ENCODE measurements at regions not wholly inside any gene's neighbourhood (a gene's known extent, or its start where the extent isn't known, plus 50 kb on each side); places are given as distances from the start of the nearest gene placed in this dataset.

DNA sequence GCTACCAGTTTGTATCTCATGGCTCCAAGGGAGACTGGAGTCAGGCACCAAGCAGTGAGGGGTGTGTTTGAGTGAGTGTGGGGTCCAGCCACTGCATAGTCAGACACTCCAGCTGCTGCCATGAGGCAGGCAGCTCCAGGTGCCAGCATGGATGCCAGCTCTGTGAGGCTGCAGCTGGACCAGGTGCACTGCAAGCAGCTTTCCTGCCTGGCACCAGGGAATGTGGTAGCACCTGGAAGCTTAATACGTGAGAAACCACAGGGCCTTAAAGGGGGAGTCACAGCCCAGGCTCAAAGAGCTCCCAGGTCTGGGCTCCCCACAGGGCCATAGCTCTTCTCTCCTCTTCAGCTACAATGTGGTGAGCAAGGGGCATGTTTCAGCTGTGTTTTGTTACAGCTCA lies 817.8 kb upstream of the LUZP2 start:
- DNase-seq (ENCODE audit: low read depth in 6 of 9, low spot score in 9 of 9): no peak
- Histone ChIP-seq H3K27ac (ENCODE audit: low read depth in 1 of 2, low read length in 1 of 2) (no peak overlapping the region), H3K9me3 (ENCODE audit: control insufficient read depth in 2 of 2, insufficient read depth in 1 of 2, low read length in 1 of 2) (no peaks in the 10 kb centered on the region), H3K4me1 (ENCODE audit: control insufficient read depth in 2 of 2, insufficient read depth in 2 of 2, low read length in 2 of 2) (no peaks in the 10 kb centered on the region), H3K4me3 (ENCODE audit: low read length in 2 of 2) (no peak overlapping the region), H3K27me3 (ENCODE audit: control insufficient read depth in 2 of 2, insufficient read depth in 1 of 2, low read length in 1 of 2) (no peaks in the 10 kb centered on the region), H3K36me3 (ENCODE audit: control insufficient read depth in 2 of 2, insufficient read depth in 2 of 2, low read length in 1 of 2) (no peaks in the 10 kb centered on the region)
- WGBS: 13% methylated on average over 1 of the region's 1 CpG

GRCh38 chr11:23679981-23680380 lies 816.9 kb upstream of the LUZP2 start:
- DNase-seq (ENCODE audit: low read depth in 6 of 9, low spot score in 9 of 9): no peak
- Histone ChIP-seq H3K36me3 (ENCODE audit: control insufficient read depth in 2 of 2, insufficient read depth in 2 of 2, low read length in 1 of 2) (no peaks in the 10 kb centered on the region), H3K9me3 (ENCODE audit: control insufficient read depth in 2 of 2, insufficient read depth in 1 of 2, low read length in 1 of 2) (no peaks in the 10 kb centered on the region), H3K27me3 (ENCODE audit: control insufficient read depth in 2 of 2, insufficient read depth in 1 of 2, low read length in 1 of 2) (no peaks in the 10 kb centered on the region), H3K4me3 (ENCODE audit: low read length in 2 of 2) (no peak overlapping the region), H3K4me1 (ENCODE audit: control insufficient read depth in 2 of 2, insufficient read depth in 2 of 2, low read length in 2 of 2) (no peaks in the 10 kb centered on the region), H3K27ac (ENCODE audit: low read depth in 1 of 2, low read length in 1 of 2) (no peak overlapping the region)
- 95% methylated on average over 10 of the region's 10 CpGs for WGBS

- no peaks in the 10 kb centered on the region for H3K36me3 ChIP-seq (ENCODE audit: control insufficient read depth in 2 of 2, insufficient read depth in 2 of 2, low read length in 1 of 2)
- H3K4me3 ChIP-seq (ENCODE audit: low read length in 2 of 2): no peak overlapping the region
- 98% methylated on average over 20 of the region's 20 CpGs for WGBS
- H3K9me3 ChIP-seq (ENCODE audit: control insufficient read depth in 2 of 2, insufficient read depth in 1 of 2, low read length in 1 of 2): no peaks in the 10 kb centered on the region
- H3K27me3 ChIP-seq (ENCODE audit: control insufficient read depth in 2 of 2, insufficient read depth in 1 of 2, low read length in 1 of 2): no peaks in the 10 kb centered on the region
- no peaks in the 10 kb centered on the region for H3K4me1 ChIP-seq (ENCODE audit: control insufficient read depth in 2 of 2, insufficient read depth in 2 of 2, low read length in 2 of 2)
- H3K27ac ChIP-seq (ENCODE audit: low read depth in 1 of 2, low read length in 1 of 2): no peak overlapping the region
- no peak for DNase-seq (ENCODE audit: low read depth in 6 of 9, low spot score in 9 of 9)
Measured at GRCh38 chr11:23680488-23681230, 816.2 kb upstream of the LUZP2 start.

GRCh38 chr11:23684701-23685100 lies 812.2 kb upstream of the LUZP2 start:
- DNase-seq (ENCODE audit: low read depth in 6 of 9, low spot score in 9 of 9): no peak
- no peaks in the 10 kb centered on the region for H3K9me3 ChIP-seq (ENCODE audit: control insufficient read depth in 2 of 2, insufficient read depth in 1 of 2, low read length in 1 of 2)
- 85% methylated on average over 2 of the region's 2 CpGs for WGBS
- H3K36me3 ChIP-seq (ENCODE audit: control insufficient read depth in 2 of 2, insufficient read depth in 2 of 2, low read length in 1 of 2): no peaks in the 10 kb centered on the region
- H3K27me3 ChIP-seq (ENCODE audit: control insufficient read depth in 2 of 2, insufficient read depth in 1 of 2, low read length in 1 of 2): no peaks in the 10 kb centered on the region
- no peak overlapping the region for H3K4me3 ChIP-seq (ENCODE audit: low read length in 2 of 2)
- no peaks in the 10 kb centered on the region for H3K4me1 ChIP-seq (ENCODE audit: control insufficient read depth in 2 of 2, insufficient read depth in 2 of 2, low read length in 2 of 2)
- no peak overlapping the region for H3K27ac ChIP-seq (ENCODE audit: low read depth in 1 of 2, low read length in 1 of 2)

DNA sequence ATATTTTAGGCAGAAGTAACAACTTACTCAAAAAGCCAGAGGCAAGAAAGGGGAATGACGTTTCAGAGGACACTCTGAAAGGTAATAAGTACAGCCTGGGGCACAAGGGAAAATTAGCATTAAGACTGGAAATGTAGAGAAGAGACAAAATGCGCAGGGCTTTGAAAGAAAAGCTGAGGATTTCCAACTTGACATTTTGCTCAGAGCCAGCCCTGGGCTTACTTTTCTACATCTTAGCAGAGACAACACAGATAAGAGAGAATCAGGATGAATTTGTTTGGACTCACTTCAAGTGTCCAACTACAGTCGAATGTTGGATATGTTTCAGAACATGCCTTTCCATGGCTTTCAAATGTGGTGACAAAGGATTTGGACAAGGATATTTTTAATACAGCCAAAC lies 808.9 kb upstream of the LUZP2 start:
- Histone ChIP-seq H3K27me3 (ENCODE audit: control insufficient read depth in 2 of 2, insufficient read depth in 1 of 2, low read length in 1 of 2) (no peaks in the 10 kb centered on the region), H3K4me1 (ENCODE audit: control insufficient read depth in 2 of 2, insufficient read depth in 2 of 2, low read length in 2 of 2) (no peaks in the 10 kb centered on the region), H3K9me3 (ENCODE audit: control insufficient read depth in 2 of 2, insufficient read depth in 1 of 2, low read length in 1 of 2) (no peaks in the 10 kb centered on the region), H3K27ac (ENCODE audit: low read depth in 1 of 2, low read length in 1 of 2) (no peak overlapping the region), H3K36me3 (ENCODE audit: control insufficient read depth in 2 of 2, insufficient read depth in 2 of 2, low read length in 1 of 2) (no peaks in the 10 kb centered on the region), H3K4me3 (ENCODE audit: low read length in 2 of 2) (no peak overlapping the region)
- DNase-seq (ENCODE audit: low read depth in 6 of 9, low spot score in 9 of 9): no peak
- 94% methylated on average over 3 of the region's 3 CpGs for WGBS

DNA sequence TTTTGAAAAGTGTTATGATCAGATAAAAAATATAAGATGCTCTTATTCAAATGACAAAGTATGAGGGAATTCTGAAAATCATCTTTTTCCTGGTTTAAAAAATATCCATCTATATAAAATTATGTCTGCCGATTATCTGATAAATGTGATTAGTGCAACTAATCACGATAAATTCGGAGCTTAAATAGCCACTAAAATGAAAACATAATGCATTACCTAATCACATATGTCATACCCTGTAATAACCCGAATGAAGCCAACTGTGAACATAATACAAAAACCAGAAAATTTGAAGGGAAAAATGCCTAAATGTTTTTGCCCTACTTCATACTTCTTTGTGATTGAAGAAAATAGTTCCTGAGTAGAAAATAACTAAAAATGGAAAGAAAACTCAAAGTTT lies 808.4 kb upstream of the LUZP2 start:
- Histone ChIP-seq H3K27ac (ENCODE audit: low read depth in 1 of 2, low read length in 1 of 2) (no peak overlapping the region), H3K36me3 (ENCODE audit: control insufficient read depth in 2 of 2, insufficient read depth in 2 of 2, low read length in 1 of 2) (no peaks in the 10 kb centered on the region), H3K4me1 (ENCODE audit: control insufficient read depth in 2 of 2, insufficient read depth in 2 of 2, low read length in 2 of 2) (no peaks in the 10 kb centered on the region), H3K9me3 (ENCODE audit: control insufficient read depth in 2 of 2, insufficient read depth in 1 of 2, low read length in 1 of 2) (no peaks in the 10 kb centered on the region), H3K27me3 (ENCODE audit: control insufficient read depth in 2 of 2, insufficient read depth in 1 of 2, low read length in 1 of 2) (no peaks in the 10 kb centered on the region), H3K4me3 (ENCODE audit: low read length in 2 of 2) (no peak overlapping the region)
- WGBS: 95% methylated on average over 4 of the region's 4 CpGs
- DNase-seq (ENCODE audit: low read depth in 6 of 9, low spot score in 9 of 9): no peak

DNA sequence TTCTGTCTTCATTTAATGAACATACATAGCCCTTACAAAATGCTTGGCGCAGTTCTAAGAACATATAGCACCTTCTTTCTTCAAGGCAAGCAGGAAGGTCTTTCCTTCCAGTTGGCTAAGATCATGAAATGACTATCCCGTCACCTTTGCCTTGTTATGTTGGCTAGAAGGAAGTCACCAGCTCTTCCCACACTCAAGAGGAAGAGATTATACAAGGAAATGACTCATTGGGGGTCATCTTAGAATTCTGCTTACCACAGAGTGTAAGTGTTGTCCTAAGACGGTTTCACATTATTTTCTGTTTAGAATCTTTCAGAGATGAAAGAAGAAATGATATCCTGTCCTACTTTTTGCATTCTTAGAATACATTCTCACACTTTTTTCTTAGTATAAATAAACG lies 808.0 kb upstream of the LUZP2 start:
- WGBS: 85% methylated on average over 4 of the region's 4 CpGs
- Histone ChIP-seq H3K27ac (ENCODE audit: low read depth in 1 of 2, low read length in 1 of 2) (no peak overlapping the region), H3K36me3 (ENCODE audit: control insufficient read depth in 2 of 2, insufficient read depth in 2 of 2, low read length in 1 of 2) (no peaks in the 10 kb centered on the region), H3K9me3 (ENCODE audit: control insufficient read depth in 2 of 2, insufficient read depth in 1 of 2, low read length in 1 of 2) (no peaks in the 10 kb centered on the region), H3K4me1 (ENCODE audit: control insufficient read depth in 2 of 2, insufficient read depth in 2 of 2, low read length in 2 of 2) (no peaks in the 10 kb centered on the region), H3K4me3 (ENCODE audit: low read length in 2 of 2) (no peak overlapping the region), H3K27me3 (ENCODE audit: control insufficient read depth in 2 of 2, insufficient read depth in 1 of 2, low read length in 1 of 2) (no peaks in the 10 kb centered on the region)
- no peak for DNase-seq (ENCODE audit: low read depth in 6 of 9, low spot score in 9 of 9)

- Histone ChIP-seq H3K9me3 (ENCODE audit: control insufficient read depth in 2 of 2, insufficient read depth in 1 of 2, low read length in 1 of 2) (no peaks in the 10 kb centered on the region), H3K27me3 (ENCODE audit: control insufficient read depth in 2 of 2, insufficient read depth in 1 of 2, low read length in 1 of 2) (no peaks in the 10 kb centered on the region), H3K36me3 (ENCODE audit: control insufficient read depth in 2 of 2, insufficient read depth in 2 of 2, low read length in 1 of 2) (no peaks in the 10 kb centered on the region), H3K27ac (ENCODE audit: low read depth in 1 of 2, low read length in 1 of 2) (no peak overlapping the region), H3K4me1 (ENCODE audit: control insufficient read depth in 2 of 2, insufficient read depth in 2 of 2, low read length in 2 of 2) (no peaks in the 10 kb centered on the region), H3K4me3 (ENCODE audit: low read length in 2 of 2) (no peak overlapping the region)
- no peak for DNase-seq (ENCODE audit: low read depth in 6 of 9, low spot score in 9 of 9)
- WGBS: 96% methylated on average over 5 of the region's 5 CpGs
Measured at GRCh38 chr11:23696688-23697415, 800.0 kb upstream of the LUZP2 start.

DNA sequence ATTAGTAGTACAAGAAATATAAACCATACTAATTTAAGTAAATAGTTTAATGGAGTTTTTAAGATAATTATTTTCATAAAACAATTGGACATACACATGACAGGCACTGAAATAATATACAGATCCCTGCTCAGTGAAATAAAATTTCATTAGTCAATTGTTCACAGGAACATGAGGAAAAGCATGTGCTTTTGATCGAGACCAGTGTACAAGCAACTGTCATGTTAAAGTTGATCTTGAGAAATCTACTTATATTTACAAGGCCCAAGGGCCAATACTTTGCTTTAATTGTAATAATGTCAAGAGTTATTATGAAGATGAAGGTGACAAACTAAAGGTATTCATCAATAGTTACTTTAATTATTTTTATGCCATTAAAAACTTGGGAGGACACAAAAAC lies 792.7 kb upstream of the LUZP2 start:
- Histone ChIP-seq H3K27ac (ENCODE audit: low read depth in 1 of 2, low read length in 1 of 2) (no peak overlapping the region), H3K4me1 (ENCODE audit: control insufficient read depth in 2 of 2, insufficient read depth in 2 of 2, low read length in 2 of 2) (no peaks in the 10 kb centered on the region), H3K27me3 (ENCODE audit: control insufficient read depth in 2 of 2, insufficient read depth in 1 of 2, low read length in 1 of 2) (no peaks in the 10 kb centered on the region), H3K36me3 (ENCODE audit: control insufficient read depth in 2 of 2, insufficient read depth in 2 of 2, low read length in 1 of 2) (no peaks in the 10 kb centered on the region), H3K9me3 (ENCODE audit: control insufficient read depth in 2 of 2, insufficient read depth in 1 of 2, low read length in 1 of 2) (no peaks in the 10 kb centered on the region), H3K4me3 (ENCODE audit: low read length in 2 of 2) (no peak overlapping the region)
- no peak for DNase-seq (ENCODE audit: low read depth in 6 of 9, low spot score in 9 of 9)
- 94% methylated on average over 1 of the region's 1 CpG for WGBS

Measured in thymus (tissue), 11 donors.